ENCODE measurements at regions not wholly inside any gene's neighbourhood (a gene's known extent, or its start where the extent isn't known, plus 50 kb on each side); places are given as distances from the start of the nearest gene placed in this dataset.
"Not testable (repeated sequence)": the region's sequence is repeated elsewhere in the genome, so short reads cannot be mapped to it uniquely, and the experiment has no call there.

- DNase-seq: no peak
These were observed 238.8 kb downstream of the IKZF2 start for GRCh38 chr2:212912445-212913103.

- DNase-seq: peak in 2 of 5 experiments; percentile 21 to 78
These were observed 240.4 kb downstream of the IKZF2 start for GRCh38 chr2:212911011-212911410.

GRCh38 chr2:212908682-212909435 is 242.6 kb downstream of the IKZF2 start:
- peak in 1 of 5 experiments; percentile 43 for DNase-seq

GRCh38 chr2:212908031-212908430 is 243.4 kb downstream of the IKZF2 start:
- DNase-seq: no peak

GRCh38 chr2:212906620-212907019 is 244.8 kb downstream of the IKZF2 start:
- no peak for DNase-seq

- no peak for DNase-seq
These were observed 245.7 kb downstream of the IKZF2 start for GRCh38 chr2:212905640-212906201.

- DNase-seq: no peak
These were observed 246.8 kb downstream of the IKZF2 start for GRCh38 chr2:212904646-212905045.

GRCh38 chr2:212903413-212903812 is 248.0 kb downstream of the IKZF2 start:
- DNase-seq: no peak

- DNase-seq: no peak
These were observed 249.0 kb downstream of the IKZF2 start for GRCh38 chr2:212902421-212902820.

GRCh38 chr2:212901604-212902275 is 249.7 kb downstream of the IKZF2 start:
- no peak for DNase-seq

- DNase-seq: no peak
These were observed 250.7 kb downstream of the IKZF2 start for GRCh38 chr2:212900715-212901114.

- no peak for DNase-seq
These were observed 253.4 kb downstream of the IKZF2 start for GRCh38 chr2:212898011-212898410.

- no peak for DNase-seq
These were observed 254.1 kb downstream of the IKZF2 start for GRCh38 chr2:212897296-212897695.

GRCh38 chr2:212894026-212894425 is 257.4 kb downstream of the IKZF2 start:
- DNase-seq: no peak

GRCh38 chr2:212893216-212893615 is 258.2 kb downstream of the IKZF2 start:
- no peak for DNase-seq

- DNase-seq: peak in 1 of 5 experiments; percentile 42
These were observed 259.2 kb downstream of the IKZF2 start for GRCh38 chr2:212892193-212892592.

GRCh38 chr2:212891580-212891979 is 259.8 kb downstream of the IKZF2 start:
- DNase-seq: no peak

- peak in 1 of 5 experiments; percentile 69 for DNase-seq
These were observed 268.8 kb downstream of the IKZF2 start for GRCh38 chr2:212882626-212883025.

GRCh38 chr2:212876556-212876955 is 274.9 kb downstream of the IKZF2 start:
- DNase-seq: not testable (repeated sequence)

- not testable (repeated sequence) for DNase-seq
These were observed 275.5 kb downstream of the IKZF2 start for GRCh38 chr2:212875950-212876349.

GRCh38 chr2:212873256-212873655 is 278.2 kb downstream of the IKZF2 start:
- no peak for DNase-seq

- no peak for DNase-seq
These were observed 279.8 kb downstream of the IKZF2 start for GRCh38 chr2:212871597-212871996.

- DNase-seq: no peak
These were observed 287.2 kb downstream of the IKZF2 start for GRCh38 chr2:212864186-212864585.

Data from T-helper 2 cell (primary cell).